HCT116 (cell line): ENCODE measurements at regions not wholly inside any gene's neighbourhood (a gene's known extent, or its start where the extent isn't known, plus 50 kb on each side); places are given as distances from the start of the nearest gene placed in this dataset.
"Not testable (repeated sequence)": the region's sequence is repeated elsewhere in the genome, so short reads cannot be mapped to it uniquely, and the experiment has no call there.

Source experiments
- ATAC-seq: fragments of 200-7000 bp; cut with Tn5 transposase; 2 replicates; pipeline ENCODE4 v1.9.1; 2020; ENCODE audit warnings: mild to moderate bottlenecking, moderate library complexity
- BruUV-seq: library from RNA; stranded (reverse); fragments of 400-500 nt; replicated peaks from 2 replicates; lab custom pipeline; 2021; lab: Mats Ljungman, UMichigan
- CTCF ChIA-PET: fragments of 300-600 bp; sonication (Branson Sonifier 250); formaldehyde crosslinking; loops from one replicate; lab custom pipeline; 2021; ENCODE audit warnings: antibody characterized with exemption; lab: Charles Lee
- POLR2A ChIA-PET: fragments of 300-600, 350-600 bp; sonication (Branson Sonifier 250); formaldehyde crosslinking; loops from one replicate; lab custom pipeline; 2021; ENCODE audit warnings: antibody characterized with exemption; lab: Charles Lee
- RAD21 ChIA-PET, 2 experiments: fragments of 300-600 bp; sonication (Branson Sonifier 250); formaldehyde crosslinking; loops; one replicate each; lab custom pipeline; 2023; ENCODE audit warnings: low total read pairs in 2 of 2; ENCODE audit not compliant: uncharacterized antibody in 2 of 2, unreplicated experiment in 2 of 2, low non-redundant PET in 1 of 2; lab: Charles Lee
- DNase-seq: peaks from one replicate; pipeline ENCODE4 v3.0.0-alpha.2; 2010; ENCODE audit warnings: low read depth, low spot score
- H2AFZ ChIP-seq: fragments of 200-600 bp; shearing (Covaris generic), sonication (generic); 2 replicates; pipeline ENCODE4 v1.6.1; 2017; ENCODE audit warnings: low read depth, mixed run types, mixed read lengths, antibody characterized with exemption, low read length; ENCODE audit not compliant: poor library complexity, severe bottlenecking
- H3K27ac ChIP-seq: 2 replicates; pipeline ENCODE4 v1.5.1; 2012; ENCODE audit warnings: low read depth, low read length
- H3K27me3 ChIP-seq: fragments of 200-600 bp; sonication (generic); 2 replicates; pipeline ENCODE4 v1.6.1; 2016; ENCODE audit warnings: mixed run types, low read length, mixed read lengths; ENCODE audit not compliant: insufficient read depth
- H3K36me3 ChIP-seq, 2 experiments: fragments of 200-500 bp in 1 of 2; fragments of 200-600 bp in 1 of 2; sonication (Bioruptor generic) in 1 of 2; sonication (generic) in 1 of 2; 2 replicates each; pipeline versions ENCODE4 v1.5.1 to v1.6.1; 2014 to 2016; ENCODE audit warnings: low read length in 2 of 2, inconsistent platforms in 1 of 2, mixed read lengths in 1 of 2, mixed run types in 1 of 2; ENCODE audit not compliant: insufficient read depth in 2 of 2, control insufficient read depth in 1 of 2
- H3K4me1 ChIP-seq, 2 experiments: fragments of 200-600 bp in 1 of 2; sonication (generic) in 1 of 2; 2 replicates each; pipeline versions ENCODE4 v1.5.1 to v1.6.1; 2012 to 2017; ENCODE audit warnings: low read length in 2 of 2, inconsistent platforms in 1 of 2, mild to moderate bottlenecking in 1 of 2, mixed read lengths in 1 of 2, mixed run types in 1 of 2, moderate library complexity in 1 of 2; ENCODE audit not compliant: insufficient read depth in 2 of 2, control insufficient read depth in 1 of 2
- H3K4me2 ChIP-seq: fragments of 200-600 bp; sonication (generic); 2 replicates; pipeline ENCODE4 v1.6.1; 2017; ENCODE audit warnings: mixed run types, low read length, mixed read lengths
- H3K4me3 ChIP-seq, 2 experiments: fragments of 200-600 bp in 1 of 2; sonication (generic) in 1 of 2; replicated peaks in 1 of 2; 2 replicates each; pipeline ENCODE4 v1.5.1; 2011 to 2016; ENCODE audit warnings: low read length in 2 of 2, control low read depth in 1 of 2, low read depth in 1 of 2, mild to moderate bottlenecking in 1 of 2, mixed read lengths in 1 of 2, mixed run types in 1 of 2
- H3K79me2 ChIP-seq: fragments of 200-600 bp; sonication (generic); 2 replicates; pipeline ENCODE4 v1.6.1; 2017; ENCODE audit warnings: mild to moderate bottlenecking, mixed run types, low read length, moderate library complexity, mixed read lengths; ENCODE audit not compliant: insufficient read depth
- H3K9ac ChIP-seq: fragments of 200-600 bp; sonication (generic); 2 replicates; pipeline ENCODE4 v1.6.1; 2016; ENCODE audit warnings: low read length, mixed read lengths
- H3K9me2 ChIP-seq: fragments of 200-600 bp; sonication (generic), shearing (Covaris generic); 2 replicates; pipeline ENCODE4 v1.6.1; 2017; ENCODE audit warnings: mixed run types, mild to moderate bottlenecking, moderate library complexity; ENCODE audit not compliant: insufficient read depth
- H3K9me3 ChIP-seq, 2 experiments: fragments of 200-500 bp in 1 of 2; fragments of 200-600 bp in 1 of 2; sonication (Bioruptor generic) in 1 of 2; sonication (generic) in 1 of 2; 2 replicates each; pipeline ENCODE4 v1.6.1; 2014 to 2017; ENCODE audit warnings: low read length in 2 of 2, mixed read lengths in 2 of 2, inconsistent platforms in 1 of 2, low read depth in 1 of 2, mild to moderate bottlenecking in 1 of 2, mixed run types in 1 of 2, moderate library complexity in 1 of 2; ENCODE audit not compliant: control insufficient read depth in 1 of 2, insufficient read depth in 1 of 2
- H4K20me1 ChIP-seq: fragments of 200-600 bp; sonication (generic), shearing (Covaris generic); 2 replicates; pipeline ENCODE4 v1.6.1; 2017; ENCODE audit warnings: mixed run types, mild to moderate bottlenecking, moderate library complexity; ENCODE audit not compliant: insufficient read depth
- ATF3 ChIP-seq: IDR thresholded peaks from 2 replicates; pipeline ENCODE4 v1.6.1; 2012
- CBX3 ChIP-seq: IDR thresholded peaks from 2 replicates; pipeline ENCODE4 v1.6.1; 2012; ENCODE audit warnings: low read depth
- CEBPB ChIP-seq: IDR thresholded peaks from 2 replicates; pipeline ENCODE4 v1.6.1; 2012; ENCODE audit warnings: low read depth
- CTCF ChIP-seq, 3 experiments: fragments of 200-600 bp in 1 of 3; sonication (generic) in 1 of 3; IDR thresholded peaks in 2 of 3; conservative IDR thresholded peaks in 1 of 3; 2 replicates each; pipeline ENCODE4 v1.5.1; 2012 to 2017; ENCODE audit warnings: low read depth in 2 of 3, low read length in 2 of 3, antibody characterized with exemption in 1 of 3, borderline replicate concordance in 1 of 3, control low read depth in 1 of 3, mild to moderate bottlenecking in 1 of 3, mixed read lengths in 1 of 3, mixed run types in 1 of 3, moderate library complexity in 1 of 3; ENCODE audit not compliant: insufficient read depth in 1 of 3
- EGR1 ChIP-seq: IDR thresholded peaks from 2 replicates; pipeline ENCODE4 v1.6.1; 2012; ENCODE audit warnings: low read depth
- ELF1 ChIP-seq: IDR thresholded peaks from 2 replicates; pipeline ENCODE4 v1.6.1; 2012; ENCODE audit warnings: low read depth, borderline replicate concordance
- EZH2 ChIP-seq: fragments of 200-600 bp; sonication (generic); IDR thresholded peaks from 2 replicates; pipeline ENCODE4 v1.6.1; 2017; ENCODE audit warnings: antibody characterized with exemption, mixed run types
- FOSL1 ChIP-seq: IDR thresholded peaks from 2 replicates; pipeline ENCODE4 v1.6.1; 2012; ENCODE audit warnings: low read depth
- JUND ChIP-seq: IDR thresholded peaks from 2 replicates; pipeline ENCODE4 v1.6.1; 2012
- POLR2A ChIP-seq: IDR thresholded peaks from 2 replicates; pipeline ENCODE4 v1.7.0; 2011; ENCODE audit warnings: borderline replicate concordance; ENCODE audit not compliant: insufficient read depth, insufficient read length; ENCODE audit errors: extremely low read depth
- POLR2AphosphoS5 ChIP-seq: IDR thresholded peaks from 2 replicates; pipeline ENCODE4 v1.6.1; 2011; ENCODE audit warnings: mild to moderate bottlenecking, low read depth, low read length, moderate library complexity
- REST ChIP-seq: IDR thresholded peaks from 2 replicates; pipeline ENCODE4 v1.6.1; 2012; ENCODE audit warnings: low read depth
- SIN3A ChIP-seq: IDR thresholded peaks from 2 replicates; pipeline ENCODE4 v1.6.1; 2012; ENCODE audit warnings: low read depth
- SP1 ChIP-seq: IDR thresholded peaks from 2 replicates; pipeline ENCODE4 v1.6.1; 2012; ENCODE audit warnings: low read depth
- SRF ChIP-seq: IDR thresholded peaks from 2 replicates; pipeline ENCODE4 v1.6.1; 2012; ENCODE audit warnings: low read depth
- ZBTB33 ChIP-seq: IDR thresholded peaks from 2 replicates; pipeline ENCODE4 v1.6.1; 2011; ENCODE audit warnings: mild to moderate bottlenecking, low read length, moderate library complexity; ENCODE audit not compliant: insufficient replicate concordance; ENCODE audit errors: extremely low read depth
- ZFX ChIP-seq: fragments of 450-650 bp; IDR thresholded peaks from 2 replicates; pipeline ENCODE4 v1.6.1; 2017
- ZNF274 ChIP-seq: fragments of 200-500 bp; sonication (Bioruptor generic); IDR thresholded peaks from 2 replicates; pipeline ENCODE4 v1.6.1; 2014; ENCODE audit warnings: mild to moderate bottlenecking, low read depth, low read length, inconsistent platforms
- intact Hi-C: fragments of 100-400 bp; cut with micrococcal nuclease; formaldehyde crosslinking; loops from 2 replicates; pipeline ENCODE4 v1.10.0; 2022

- Histone ChIP-seq H3K4me1 (no peaks in the 10 kb centered on the region), H3K36me3 (no peaks in the 10 kb centered on the region), H3K4me2 (no peak overlapping the region), H4K20me1 (no peaks in the 10 kb centered on the region), H3K27ac (no peak overlapping the region), H3K79me2 (no peaks in the 10 kb centered on the region), H3K9me2 (no peaks in the 10 kb centered on the region), H3K27me3 (no peaks in the 10 kb centered on the region), H3K9ac (no peak overlapping the region), H2AFZ (no peak overlapping the region), H3K9me3 (no peaks in the 10 kb centered on the region), H3K4me3 (no peak overlapping the region)
- POLR2A ChIA-PET = no interaction called here
- intact Hi-C loops = no loop called here
- BruUV-seq = no TSS peak
- CTCF ChIA-PET = no interaction called here
- ATAC-seq (no peak), DNase-seq (no peak)
- RAD21 ChIA-PET = no interaction called here
- TF ChIP-seq SIN3A (no peak), EGR1 (no peak), ZNF274 (no peak), CEBPB (no peak), SP1 (no peak), JUND (no peak), ATF3 (no peak), POLR2A (no peak), CTCF (IDR thresholded peaks at IDR 0.05 in 2 of 3, conservative IDR thresholded peaks at IDR 0.05 in 1 of 3; ENCODE audit: borderline replicate concordance in 1 of 3, insufficient read depth in 1 of 3, low read depth in 2 of 3, low read length in 2 of 3) (no peak), POLR2AphosphoS5 (no peak), ZBTB33 (no peak), CBX3 (no peak), EZH2 (no peak), SRF (no peak), ZFX (no peak), ELF1 (no peak), FOSL1 (no peak), REST (no peak)
Measured at GRCh38 chr7:115558161-115558560, 472.4 kb downstream of the TFEC start.

- H3K9me2 ChIP-seq, POLR2A ChIA-PET, ATAC-seq, BruUV-seq, H3K27me3 ChIP-seq, H3K4me1 ChIP-seq, H3K27ac ChIP-seq, H3K4me2 ChIP-seq, H3K79me2 ChIP-seq, H3K4me3 ChIP-seq, H2AFZ ChIP-seq, H3K9me3 ChIP-seq, RAD21 ChIA-PET, DNase-seq, H3K9ac ChIP-seq, H4K20me1 ChIP-seq, intact Hi-C loops, H3K36me3 ChIP-seq, CTCF ChIA-PET: not testable (repeated sequence)
Measured at GRCh38 chr7:115557296-115557695, 473.3 kb downstream of the TFEC start.
